ENCODE measurements at regions not wholly inside any gene's neighbourhood (a gene's known extent, or its start where the extent isn't known, plus 50 kb on each side); places are given as distances from the start of the nearest gene placed in this dataset.

DNA sequence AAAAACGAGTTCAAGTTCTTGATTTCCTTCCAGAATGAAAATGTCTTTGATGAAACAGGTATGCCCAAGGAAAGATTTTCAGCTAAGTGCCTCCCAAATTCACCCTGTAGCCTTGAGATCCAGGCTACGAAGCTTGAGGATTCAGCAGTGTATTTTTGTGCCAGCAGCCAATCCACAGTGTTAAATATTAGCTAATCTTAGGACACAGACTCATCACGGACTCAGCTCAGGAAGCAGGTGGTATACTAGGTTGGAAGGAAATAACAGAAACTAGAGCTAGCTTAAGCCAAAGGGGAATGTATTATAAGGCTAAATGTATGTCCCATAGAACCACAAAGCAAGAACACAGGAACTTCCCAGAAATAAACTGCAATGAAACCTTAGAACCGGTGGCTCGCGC lies 151.0 kb upstream of the PRSS1 start:
- 14% methylated on average over 1 of the region's 6 CpGs; no CpG with 5 or more reads in 1 of the 2 experiments for WGBS, 2 experiments (ENCODE audit: extremely low coverage in 2 of 2, insufficient read length in 1 of 2)
- no peak overlapping the region for H4K8ac ChIP-seq (ENCODE audit: low read depth in 2 of 2, low read length in 2 of 2)
- dilution Hi-C loops (cut with HindIII; ENCODE audit: low sequenced_read_pairs, unreplicated experiment) = no loop called here
- ATAC-seq (ENCODE audit: low read depth) (no peak), DNase-seq (no peak)
- no peaks in the 10 kb centered on the region for H3K9me1 ChIP-seq (ENCODE audit: insufficient read depth, low read length)
- no peak overlapping the region for H3K4me2 ChIP-seq (ENCODE audit: low read depth, low read length)
- no peak overlapping the region for H4K91ac ChIP-seq (ENCODE audit: insufficient read depth, low read depth, low read length)
- no peaks in the 10 kb centered on the region for H3K79me1 ChIP-seq (ENCODE audit: low read depth in 1 of 2, low read length in 2 of 2)
- CTCF ChIA-PET = interaction anchor here (0.5 to 1.1 kb wide), 2 partner anchors 62 to 232 kb away, joined by 3 to 4 read pairs; no protein-coding TSS in a partner anchor
- no peaks in the 10 kb centered on the region for H4K20me1 ChIP-seq (ENCODE audit: insufficient read depth, low read length)
- H2BK120ac ChIP-seq (ENCODE audit: low read depth, low read length) = no peak overlapping the region
- no TSS peak for BruUV-seq (replicated peaks)
- H3K27me3 ChIP-seq (ENCODE audit: control insufficient read depth, insufficient read depth, low read length) = peaks cover 8% of the 10 kb centered on the region
- H3K9ac ChIP-seq (ENCODE audit: low read depth, low read length) = no peak overlapping the region
- H2AK5ac ChIP-seq (ENCODE audit: low read depth, low read length) = no peak overlapping the region
- no peak overlapping the region for H3K4me3 ChIP-seq (ENCODE audit: insufficient read depth, low read depth, low read length)
- no peaks in the 10 kb centered on the region for H3K4me1 ChIP-seq (ENCODE audit: control insufficient read depth, insufficient read depth, low read length)
- no peak overlapping the region for H2BK5ac ChIP-seq (ENCODE audit: low read depth, low read length, poor library complexity, severe bottlenecking)
- no peak overlapping the region for H3K27ac ChIP-seq (ENCODE audit: insufficient read depth, low read length)
- no peaks in the 10 kb centered on the region for H3K36me3 ChIP-seq (ENCODE audit: control insufficient read depth, insufficient read depth, low read length)
- no peak overlapping the region for H3K14ac ChIP-seq (replicated peaks; ENCODE audit: low read depth, low read length)
- no peak overlapping the region for H3K18ac ChIP-seq (ENCODE audit: low read depth, low read length)
- no peak overlapping the region for H4K5ac ChIP-seq (ENCODE audit: low read depth, low read length)
- no peak overlapping the region for H2BK20ac ChIP-seq (ENCODE audit: low read depth, low read length)
- H2AK9ac ChIP-seq (replicated peaks; ENCODE audit: low read depth, low read length, poor library complexity) = no peak overlapping the region
- intact Hi-C loops (cut with micrococcal nuclease) = no loop called here
- TF ChIP-seq CHD1 (IDR thresholded peaks at IDR 0.05; ENCODE audit: low read depth, low read length) = no peak
- no peak for TF ChIP-seq RCOR1 (IDR thresholded peaks at IDR 0.05; ENCODE audit: insufficient replicate concordance, low read length)
- TF ChIP-seq, protein P1, sequence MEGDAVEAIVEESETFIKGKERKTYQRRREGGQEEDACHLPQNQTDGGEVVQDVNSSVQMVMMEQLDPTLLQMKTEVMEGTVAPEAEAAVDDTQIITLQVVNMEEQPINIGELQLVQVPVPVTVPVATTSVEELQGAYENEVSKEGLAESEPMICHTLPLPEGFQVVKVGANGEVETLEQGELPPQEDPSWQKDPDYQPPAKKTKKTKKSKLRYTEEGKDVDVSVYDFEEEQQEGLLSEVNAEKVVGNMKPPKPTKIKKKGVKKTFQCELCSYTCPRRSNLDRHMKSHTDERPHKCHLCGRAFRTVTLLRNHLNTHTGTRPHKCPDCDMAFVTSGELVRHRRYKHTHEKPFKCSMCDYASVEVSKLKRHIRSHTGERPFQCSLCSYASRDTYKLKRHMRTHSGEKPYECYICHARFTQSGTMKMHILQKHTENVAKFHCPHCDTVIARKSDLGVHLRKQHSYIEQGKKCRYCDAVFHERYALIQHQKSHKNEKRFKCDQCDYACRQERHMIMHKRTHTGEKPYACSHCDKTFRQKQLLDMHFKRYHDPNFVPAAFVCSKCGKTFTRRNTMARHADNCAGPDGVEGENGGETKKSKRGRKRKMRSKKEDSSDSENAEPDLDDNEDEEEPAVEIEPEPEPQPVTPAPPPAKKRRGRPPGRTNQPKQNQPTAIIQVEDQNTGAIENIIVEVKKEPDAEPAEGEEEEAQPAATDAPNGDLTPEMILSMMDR (conservative IDR thresholded peaks at IDR 0.05; ENCODE audit: low read depth, low read length) = no peak
- no peak for TF ChIP-seq MAZ (IDR thresholded peaks at IDR 0.05; ENCODE audit: borderline replicate concordance, low read depth, low read length)
- TF ChIP-seq MAFK (IDR thresholded peaks at IDR 0.05; ENCODE audit: low read depth, low read length) = no peak
- no peak for TF ChIP-seq POLR2A (IDR thresholded peaks at IDR 0.05; ENCODE audit: low read depth, low read length)
- no peak for TF ChIP-seq BHLHE40 (IDR thresholded peaks at IDR 0.05; ENCODE audit: low read depth, low read length)
- TF ChIP-seq NFE2L2 (IDR thresholded peaks at IDR 0.05; ENCODE audit: low read depth, low read length) = no peak
- TF ChIP-seq, protein P2, sequence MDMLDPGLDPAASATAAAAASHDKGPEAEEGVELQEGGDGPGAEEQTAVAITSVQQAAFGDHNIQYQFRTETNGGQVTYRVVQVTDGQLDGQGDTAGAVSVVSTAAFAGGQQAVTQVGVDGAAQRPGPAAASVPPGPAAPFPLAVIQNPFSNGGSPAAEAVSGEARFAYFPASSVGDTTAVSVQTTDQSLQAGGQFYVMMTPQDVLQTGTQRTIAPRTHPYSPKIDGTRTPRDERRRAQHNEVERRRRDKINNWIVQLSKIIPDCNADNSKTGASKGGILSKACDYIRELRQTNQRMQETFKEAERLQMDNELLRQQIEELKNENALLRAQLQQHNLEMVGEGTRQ (IDR thresholded peaks at IDR 0.05; ENCODE audit: low read depth, low read length) = no peak
- TF ChIP-seq, protein P3, sequence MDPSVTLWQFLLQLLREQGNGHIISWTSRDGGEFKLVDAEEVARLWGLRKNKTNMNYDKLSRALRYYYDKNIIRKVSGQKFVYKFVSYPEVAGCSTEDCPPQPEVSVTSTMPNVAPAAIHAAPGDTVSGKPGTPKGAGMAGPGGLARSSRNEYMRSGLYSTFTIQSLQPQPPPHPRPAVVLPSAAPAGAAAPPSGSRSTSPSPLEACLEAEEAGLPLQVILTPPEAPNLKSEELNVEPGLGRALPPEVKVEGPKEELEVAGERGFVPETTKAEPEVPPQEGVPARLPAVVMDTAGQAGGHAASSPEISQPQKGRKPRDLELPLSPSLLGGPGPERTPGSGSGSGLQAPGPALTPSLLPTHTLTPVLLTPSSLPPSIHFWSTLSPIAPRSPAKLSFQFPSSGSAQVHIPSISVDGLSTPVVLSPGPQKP (IDR thresholded peaks at IDR 0.05; ENCODE audit: borderline replicate concordance, low read depth, low read length) = no peak
- TF ChIP-seq SMC3 (IDR thresholded peaks at IDR 0.05; ENCODE audit: low read depth, low read length) = no peak
- no peak for TF ChIP-seq RAD21 (IDR thresholded peaks at IDR 0.05; ENCODE audit: low read length)
- TF ChIP-seq RFX5 (IDR thresholded peaks at IDR 0.05; ENCODE audit: low read depth, low read length) = no peak
- TF ChIP-seq FOS (IDR thresholded peaks at IDR 0.05; ENCODE audit: low read depth, low read length) = no peak
- no peak for TF ChIP-seq CEBPB (IDR thresholded peaks at IDR 0.05; ENCODE audit: low read depth, low read length)
- no peak for TF ChIP-seq MXI1 (IDR thresholded peaks at IDR 0.05; ENCODE audit: borderline replicate concordance, low read depth, low read length)
- H2AFZ ChIP-seq (replicated peaks; ENCODE audit: low read length, poor library complexity) = no peak overlapping the region
- in situ Hi-C loops (cut with MboI; ENCODE audit: low sequenced_read_pairs) = no loop called here
- no peak overlapping the region for H3K23ac ChIP-seq (ENCODE audit: low read depth, low read length)
- no peak overlapping the region for H3K4ac ChIP-seq (ENCODE audit: low read depth, low read length)
- H3K56ac ChIP-seq (ENCODE audit: extremely low read depth, insufficient read depth, low read length) = no peak overlapping the region
- H3K9me3 ChIP-seq (ENCODE audit: control insufficient read depth, insufficient read depth, low read length) = no peaks in the 10 kb centered on the region
- POLR2A ChIA-PET (ENCODE audit: unreplicated experiment) = no interaction called here
- no peak overlapping the region for H2BK15ac ChIP-seq (ENCODE audit: low read depth, low read length)
